Embryonic facial prominence (tissue), 1 donor: ENCODE measurements at regions not wholly inside any gene's neighbourhood (a gene's known extent, or its start where the extent isn't known, plus 50 kb on each side); places are given as distances from the start of the nearest gene placed in this dataset.
"Not testable (repeated sequence)": the region's sequence is repeated elsewhere in the genome, so short reads cannot be mapped to it uniquely, and the experiment has no call there.

ENCODE experiments used
- DNase-seq: peaks from one replicate; pipeline ENCODE4 v3.0.0-alpha.2; 2016; ENCODE audit errors: extremely low spot score

- DNase-seq, result no peak
These were observed 652.2 kb downstream of the DACH1 start for GRCh38 chr13:71214821-71215220.

- no peak for DNase-seq
These were observed 652.6 kb downstream of the DACH1 start for GRCh38 chr13:71214357-71214756.

- DNase-seq, result no peak
These were observed 653.7 kb downstream of the DACH1 start for GRCh38 chr13:71213252-71213821.

- no peak for DNase-seq
These were observed 656.1 kb downstream of the DACH1 start for GRCh38 chr13:71210861-71211260.

GRCh38 chr13:71209217-71209616 is 657.8 kb downstream of the DACH1 start:
- no peak for DNase-seq

GRCh38 chr13:71184583-71184982 is 682.4 kb downstream of the DACH1 start:
- not testable (repeated sequence) for DNase-seq

GRCh38 chr13:71183352-71183751 is 683.7 kb downstream of the DACH1 start:
- not testable (repeated sequence) for DNase-seq

- DNase-seq, result no peak
These were observed 695.3 kb downstream of the DACH1 start for GRCh38 chr13:71171740-71172139.

- no peak for DNase-seq
These were observed 697.8 kb downstream of the DACH1 start for GRCh38 chr13:71169180-71169579.

- no peak for DNase-seq
These were observed 710.5 kb downstream of the DACH1 start for GRCh38 chr13:71156550-71156949.

GRCh38 chr13:71149498-71150363 is 717.3 kb downstream of the DACH1 start:
- no peak for DNase-seq

GRCh38 chr13:71149046-71149445 is 718.0 kb downstream of the DACH1 start:
- no peak for DNase-seq

GRCh38 chr13:71148396-71148795 is 718.6 kb downstream of the DACH1 start:
- DNase-seq, result no peak

- no peak for DNase-seq
These were observed 722.1 kb downstream of the DACH1 start for GRCh38 chr13:71144883-71145282.

GRCh38 chr13:71137101-71137500 is 729.9 kb downstream of the DACH1 start:
- no peak for DNase-seq

GRCh38 chr13:71124230-71124629 is 742.8 kb downstream of the DACH1 start:
- no peak for DNase-seq

- DNase-seq, result no peak
These were observed 748.1 kb downstream of the DACH1 start for GRCh38 chr13:71118779-71119364.

GRCh38 chr13:71117920-71118319 is 749.1 kb downstream of the DACH1 start:
- no peak for DNase-seq

GRCh38 chr13:71115301-71115700 is 751.7 kb downstream of the DACH1 start:
- no peak for DNase-seq

- no peak for DNase-seq
These were observed 770.6 kb downstream of the DACH1 start for GRCh38 chr13:71096421-71096820.

- no peak for DNase-seq
These were observed 776.0 kb downstream of the DACH1 start for GRCh38 chr13:71090990-71091389.

- no peak for DNase-seq
These were observed 777.9 kb downstream of the DACH1 start for GRCh38 chr13:71089056-71089455.

GRCh38 chr13:71087432-71087831 is 779.6 kb downstream of the DACH1 start:
- DNase-seq, result no peak
